Stomach (tissue), 4 donors: ENCODE measurements at regions not wholly inside any gene's neighbourhood (a gene's known extent, or its start where the extent isn't known, plus 50 kb on each side); places are given as distances from the start of the nearest gene placed in this dataset.

Experiments used
- CTCF ChIP-seq, 7 experiments: fragments of 450-650 bp in 4 of 7; fragments of 200-600 bp in 3 of 7; sonication (generic) in 3 of 7; IDR thresholded peaks; one replicate each; pipeline ENCODE4 v1.5.1; 2016 to 2019; ENCODE audit warnings: antibody characterized with exemption in 7 of 7, control low read depth in 2 of 7, mild to moderate bottlenecking in 1 of 7
- EP300 ChIP-seq: sonication (generic); formaldehyde crosslinking; IDR thresholded peaks from one replicate; pipeline ENCODE4 v1.6.1; 2017; ENCODE audit warnings: antibody characterized with exemption
- POLR2A ChIP-seq, 4 donors: fragments of 450-650 bp; IDR thresholded peaks; one replicate each; pipeline ENCODE4 v1.6.1; 2016; ENCODE audit warnings: antibody characterized with exemption in 4 of 4, control low read depth in 2 of 4, mild to moderate bottlenecking in 1 of 4, moderate library complexity in 1 of 4
- POLR2AphosphoS5 ChIP-seq, 3 donors: sonication (generic); formaldehyde crosslinking; IDR thresholded peaks; one replicate each; pipeline ENCODE4 v1.6.1; 2016; ENCODE audit warnings: antibody characterized with exemption in 3 of 3

DNA sequence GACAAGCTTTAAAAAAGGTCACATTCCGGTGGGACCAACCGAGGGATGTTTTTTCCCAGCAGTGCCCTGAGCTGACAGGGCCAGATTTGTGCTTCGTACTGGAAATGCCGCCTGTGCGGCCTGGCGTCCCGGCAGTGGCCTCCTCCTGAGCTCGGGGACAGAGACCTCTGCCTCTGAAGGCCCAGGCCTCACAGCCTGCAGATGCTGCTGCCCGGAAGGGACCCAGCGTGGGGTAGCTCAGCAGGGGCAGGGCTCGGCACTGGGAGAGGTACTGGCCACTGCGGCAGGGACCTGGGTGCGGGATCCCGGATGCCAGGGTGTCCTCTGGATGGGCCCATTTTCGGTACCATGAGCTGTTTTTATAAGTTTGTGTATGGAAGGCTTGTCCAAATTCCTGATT lies 52.4 kb upstream of the CFAP46 start:
- TF ChIP-seq CTCF (IDR thresholded peaks at IDR 0.05): no peak
- no peak for TF ChIP-seq POLR2AphosphoS5 (IDR thresholded peaks at IDR 0.05)
- TF ChIP-seq POLR2A (IDR thresholded peaks at IDR 0.05): no peak
- TF ChIP-seq EP300: no peak
